BLaER1 (cell line): ENCODE measurements at regions not wholly inside any gene's neighbourhood (a gene's known extent, or its start where the extent isn't known, plus 50 kb on each side); places are given as distances from the start of the nearest gene placed in this dataset.

Source experiments
- H3K27ac ChIP-seq: shearing (Covaris generic); formaldehyde crosslinking; 2 replicates; pipeline ENCODE4 v1.8.1; 2022
- H3K27me3 ChIP-seq: shearing (Covaris generic); formaldehyde crosslinking; 2 replicates; pipeline ENCODE4 v1.8.1; 2022
- H3K36me3 ChIP-seq: shearing (Covaris generic); formaldehyde crosslinking; 2 replicates; pipeline ENCODE4 v1.8.1; 2022
- H3K4me1 ChIP-seq: shearing (Covaris generic); formaldehyde crosslinking; 2 replicates; pipeline ENCODE4 v1.8.1; 2022
- H3K4me2 ChIP-seq: shearing (Covaris generic); formaldehyde crosslinking; 2 replicates; pipeline ENCODE4 v1.8.1; 2022
- H3K4me3 ChIP-seq: shearing (Covaris generic); formaldehyde crosslinking; 2 replicates; pipeline ENCODE4 v1.8.1; 2022
- H3K9ac ChIP-seq: shearing (Covaris generic); formaldehyde crosslinking; 2 replicates; pipeline ENCODE4 v1.8.1; 2022
- H3K9me3 ChIP-seq: shearing (Covaris generic); formaldehyde crosslinking; 2 replicates; pipeline ENCODE4 v1.8.1; 2022
- H4K20me1 ChIP-seq: shearing (Covaris generic); formaldehyde crosslinking; 2 replicates; pipeline ENCODE4 v1.8.1; 2022
- Cebpa-rat ChIP-seq: shearing (Covaris generic); IDR thresholded peaks from 2 replicates; pipeline ENCODE4 v1.8.1; 2022

DNA sequence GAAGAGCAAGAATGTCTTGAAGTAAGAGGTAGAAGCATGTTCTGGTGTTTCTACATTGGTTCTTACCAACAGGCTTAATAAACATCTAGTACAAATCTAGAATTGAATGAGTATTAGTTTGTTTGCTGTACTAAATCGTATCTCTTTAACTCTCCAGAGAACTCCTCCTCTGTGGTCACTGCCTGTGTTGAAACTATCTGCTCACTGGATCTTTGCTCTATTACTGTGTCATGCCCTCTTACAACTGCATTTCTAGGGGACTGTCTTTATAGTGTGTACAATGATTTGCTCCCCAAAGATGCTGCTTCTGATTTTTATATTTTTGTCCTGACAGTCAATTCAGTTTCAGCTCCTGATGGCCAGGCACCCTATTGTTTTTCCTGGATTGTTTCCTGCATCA, 50.1 kb upstream of the E2F7 start:
- Histone ChIP-seq H4K20me1 (no peaks in the 10 kb centered on the region), H3K27me3 (no peaks in the 10 kb centered on the region), H3K9ac (no peak overlapping the region), H3K36me3 (no peaks in the 10 kb centered on the region), H3K9me3 (peaks cover 15% of the 10 kb centered on the region), H3K4me2 (no peak overlapping the region), H3K27ac (no peak overlapping the region), H3K4me3 (no peak overlapping the region), H3K4me1 (no peaks in the 10 kb centered on the region)
- no peak for TF ChIP-seq Cebpa-rat
